ENCODE measurements at regions not wholly inside any gene's neighbourhood (a gene's known extent, or its start where the extent isn't known, plus 50 kb on each side); places are given as distances from the start of the nearest gene placed in this dataset.
"Not testable (repeated sequence)": the region's sequence is repeated elsewhere in the genome, so short reads cannot be mapped to it uniquely, and the experiment has no call there.

DNA sequence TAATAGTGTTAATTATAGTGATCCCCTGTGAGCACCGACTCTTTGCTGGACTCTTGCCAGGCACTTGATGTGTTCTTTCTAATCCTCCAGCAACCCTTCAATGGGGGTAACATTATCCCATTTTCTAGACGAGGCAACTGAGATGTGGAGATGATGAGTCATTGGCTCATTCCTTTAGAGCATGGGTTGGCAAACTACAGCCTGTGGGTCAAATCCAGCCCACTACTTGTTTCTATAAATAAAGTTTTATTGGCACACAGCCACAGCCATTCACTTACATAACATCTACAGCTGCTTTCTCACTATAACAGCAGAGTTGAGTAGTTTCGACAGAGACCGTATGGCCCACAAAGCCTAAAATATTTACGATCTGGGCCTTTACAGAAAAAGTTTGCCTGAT is 249.5 kb upstream of the KCNG1 start:
- no peaks in the 10 kb centered on the region for H3K27me3 ChIP-seq (ENCODE audit: control insufficient read depth, insufficient read depth, low read length)
- H3K4me3 ChIP-seq (ENCODE audit: low read length in 3 of 3), result no peak overlapping the region
- H3K36me3 ChIP-seq (ENCODE audit: control insufficient read depth in 2 of 3, insufficient read depth in 3 of 3, low read length in 3 of 3), result no peaks in the 10 kb centered on the region
- TF ChIP-seq, protein P1, sequence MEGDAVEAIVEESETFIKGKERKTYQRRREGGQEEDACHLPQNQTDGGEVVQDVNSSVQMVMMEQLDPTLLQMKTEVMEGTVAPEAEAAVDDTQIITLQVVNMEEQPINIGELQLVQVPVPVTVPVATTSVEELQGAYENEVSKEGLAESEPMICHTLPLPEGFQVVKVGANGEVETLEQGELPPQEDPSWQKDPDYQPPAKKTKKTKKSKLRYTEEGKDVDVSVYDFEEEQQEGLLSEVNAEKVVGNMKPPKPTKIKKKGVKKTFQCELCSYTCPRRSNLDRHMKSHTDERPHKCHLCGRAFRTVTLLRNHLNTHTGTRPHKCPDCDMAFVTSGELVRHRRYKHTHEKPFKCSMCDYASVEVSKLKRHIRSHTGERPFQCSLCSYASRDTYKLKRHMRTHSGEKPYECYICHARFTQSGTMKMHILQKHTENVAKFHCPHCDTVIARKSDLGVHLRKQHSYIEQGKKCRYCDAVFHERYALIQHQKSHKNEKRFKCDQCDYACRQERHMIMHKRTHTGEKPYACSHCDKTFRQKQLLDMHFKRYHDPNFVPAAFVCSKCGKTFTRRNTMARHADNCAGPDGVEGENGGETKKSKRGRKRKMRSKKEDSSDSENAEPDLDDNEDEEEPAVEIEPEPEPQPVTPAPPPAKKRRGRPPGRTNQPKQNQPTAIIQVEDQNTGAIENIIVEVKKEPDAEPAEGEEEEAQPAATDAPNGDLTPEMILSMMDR (IDR thresholded peaks at IDR 0.05; ENCODE audit: borderline replicate concordance, extremely low read depth, insufficient read depth), result no peak
- H3K4me1 ChIP-seq (ENCODE audit: control insufficient read depth in 2 of 3, insufficient read depth in 2 of 3, low read depth in 1 of 3, low read length in 3 of 3), result no peaks in the 10 kb centered on the region
- FAIRE-seq (no peak), DNase-seq (no peak)
- H3K27ac ChIP-seq (ENCODE audit: low read depth in 2 of 2, low read length in 2 of 2), result no peak overlapping the region
- H3K9me3 ChIP-seq (ENCODE audit: control insufficient read depth in 2 of 3, insufficient read depth in 1 of 3, low read length in 3 of 3), result no peaks in the 10 kb centered on the region
- H3K9ac ChIP-seq (ENCODE audit: low read length in 3 of 3), result no peak overlapping the region
- intact Hi-C loops (cut with DNase I), result no loop called here

DNA sequence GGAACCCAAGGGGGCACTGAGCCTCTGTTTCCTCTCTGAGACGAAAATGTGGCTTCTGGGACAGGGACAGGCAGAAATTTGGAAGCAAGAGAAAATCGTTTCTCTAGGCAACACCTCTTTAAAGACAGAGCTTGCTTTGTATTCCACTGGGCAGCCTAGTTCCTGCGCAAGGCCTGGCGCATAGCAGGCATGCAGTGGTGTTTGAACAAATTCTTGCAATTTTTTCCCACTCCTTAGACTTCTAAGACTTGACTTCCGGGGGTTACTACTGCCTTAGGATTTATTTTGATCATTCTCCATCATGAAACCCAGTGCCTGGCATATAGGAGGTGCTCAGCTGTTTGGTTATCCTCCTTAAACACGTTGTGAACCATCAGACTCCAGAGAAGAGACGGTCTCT is 249.0 kb upstream of the KCNG1 start:
- no peak for DNase-seq
- Histone ChIP-seq H3K27me3 (ENCODE audit: control insufficient read depth, insufficient read depth, low read length) (no peaks in the 10 kb centered on the region), H3K9ac (ENCODE audit: low read length in 3 of 3) (no peak overlapping the region), H3K4me1 (ENCODE audit: control insufficient read depth in 2 of 3, insufficient read depth in 2 of 3, low read depth in 1 of 3, low read length in 3 of 3) (no peaks in the 10 kb centered on the region), H3K36me3 (ENCODE audit: control insufficient read depth in 2 of 3, insufficient read depth in 3 of 3, low read length in 3 of 3) (no peaks in the 10 kb centered on the region), H3K9me3 (ENCODE audit: control insufficient read depth in 2 of 3, insufficient read depth in 1 of 3, low read length in 3 of 3) (no peaks in the 10 kb centered on the region), H3K27ac (ENCODE audit: low read depth in 2 of 2, low read length in 2 of 2) (no peak overlapping the region), H3K4me3 (ENCODE audit: low read length in 3 of 3) (no peak overlapping the region)
- TF ChIP-seq, protein P1 (IDR thresholded peaks at IDR 0.05; ENCODE audit: borderline replicate concordance, extremely low read depth, insufficient read depth), result no peak
- intact Hi-C loops (cut with DNase I), result no loop called here
- no peak for FAIRE-seq

DNA sequence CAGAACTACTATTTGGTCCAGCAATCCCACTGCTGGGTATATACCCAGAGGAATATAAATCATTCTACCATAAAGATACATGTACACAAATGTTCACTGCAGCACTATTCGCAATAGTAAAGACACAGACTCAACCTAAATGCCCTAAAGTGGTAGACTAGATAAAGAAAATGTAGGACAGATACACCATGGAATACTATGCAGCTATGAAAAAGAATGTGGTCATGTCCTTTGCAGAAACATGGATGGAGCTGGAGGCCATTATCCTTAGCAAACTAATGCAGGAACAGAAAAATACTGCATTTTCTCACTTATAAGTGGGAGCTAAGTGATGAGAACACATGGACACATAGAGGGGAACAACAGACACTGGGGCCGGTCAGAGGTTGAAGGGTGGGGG is 248.4 kb upstream of the KCNG1 start:
- H3K27ac ChIP-seq (ENCODE audit: low read depth in 2 of 2, low read length in 2 of 2); H3K36me3 ChIP-seq (ENCODE audit: control insufficient read depth in 2 of 3, insufficient read depth in 3 of 3, low read length in 3 of 3); H3K9me3 ChIP-seq (ENCODE audit: control insufficient read depth in 2 of 3, insufficient read depth in 1 of 3, low read length in 3 of 3); FAIRE-seq; H3K4me3 ChIP-seq (ENCODE audit: low read length in 3 of 3); DNase-seq; intact Hi-C loops (cut with DNase I); H3K27me3 ChIP-seq (ENCODE audit: control insufficient read depth, insufficient read depth, low read length); H3K4me1 ChIP-seq (ENCODE audit: control insufficient read depth in 2 of 3, insufficient read depth in 2 of 3, low read depth in 1 of 3, low read length in 3 of 3); H3K9ac ChIP-seq (ENCODE audit: low read length in 3 of 3): not testable (repeated sequence)

DNA sequence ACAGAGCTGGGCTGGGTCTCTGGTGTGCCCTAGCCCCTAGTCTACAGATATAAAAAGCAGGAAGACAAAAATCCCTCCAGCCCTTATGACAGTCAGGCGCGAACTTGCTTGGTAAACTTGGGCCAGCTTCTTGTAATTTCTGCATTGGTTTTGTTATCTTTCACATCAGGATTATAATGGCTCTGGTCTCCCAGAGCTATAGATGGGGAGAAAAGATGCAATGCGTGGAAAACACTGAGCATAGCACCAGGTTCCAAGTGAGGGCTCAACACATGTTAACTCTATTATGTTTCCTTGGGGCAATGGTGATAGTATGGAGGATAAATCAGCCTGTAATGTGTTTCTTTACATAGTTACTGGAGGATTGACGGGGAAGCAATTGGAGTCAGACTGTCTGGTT is 246.8 kb upstream of the KCNG1 start:
- TF ChIP-seq, protein P1 (IDR thresholded peaks at IDR 0.05; ENCODE audit: borderline replicate concordance, extremely low read depth, insufficient read depth), result no peak
- Histone ChIP-seq H3K4me3 (ENCODE audit: low read length in 3 of 3) (no peak overlapping the region), H3K9ac (ENCODE audit: low read length in 3 of 3) (no peak overlapping the region), H3K36me3 (ENCODE audit: control insufficient read depth in 2 of 3, insufficient read depth in 3 of 3, low read length in 3 of 3) (no peaks in the 10 kb centered on the region), H3K27me3 (ENCODE audit: control insufficient read depth, insufficient read depth, low read length) (no peaks in the 10 kb centered on the region), H3K4me1 (ENCODE audit: control insufficient read depth in 2 of 3, insufficient read depth in 2 of 3, low read depth in 1 of 3, low read length in 3 of 3) (no peaks in the 10 kb centered on the region), H3K27ac (ENCODE audit: low read depth in 2 of 2, low read length in 2 of 2) (no peak overlapping the region), H3K9me3 (ENCODE audit: control insufficient read depth in 2 of 3, insufficient read depth in 1 of 3, low read length in 3 of 3) (no peaks in the 10 kb centered on the region)
- intact Hi-C loops (cut with DNase I), result no loop called here
- FAIRE-seq (no peak), DNase-seq (no peak)
